ENCODE measurements at regions not wholly inside any gene's neighbourhood (a gene's known extent, or its start where the extent isn't known, plus 50 kb on each side); places are given as distances from the start of the nearest gene placed in this dataset.

GRCh38 chr1:94650301-94650700, 108.7 kb upstream of the F3 start:
- TF ChIP-seq ZNF384 (IDR thresholded peaks at IDR 0.05), result no peak
- no peak for TF ChIP-seq FOXA1 (IDR thresholded peaks at IDR 0.05)
- no peak for TF ChIP-seq FOXK2 (IDR thresholded peaks at IDR 0.05)
- no peak for TF ChIP-seq SP1 (IDR thresholded peaks at IDR 0.05)
- no peak for TF ChIP-seq CTBP1 (IDR thresholded peaks at IDR 0.05; ENCODE audit: borderline replicate concordance)
- TF ChIP-seq SUZ12 (IDR thresholded peaks at IDR 0.05), result no peak
- no peak for TF ChIP-seq ELF4 (IDR thresholded peaks at IDR 0.05)
- no peak for TF ChIP-seq HDGF (IDR thresholded peaks at IDR 0.05; ENCODE audit: borderline replicate concordance)
- TF ChIP-seq PKNOX1 (IDR thresholded peaks at IDR 0.05), result no peak
- TF ChIP-seq FOXM1 (IDR thresholded peaks at IDR 0.05; ENCODE audit: borderline replicate concordance), result no peak
- TF ChIP-seq BHLHE40 (IDR thresholded peaks at IDR 0.05; ENCODE audit: borderline replicate concordance), result no peak
- TF ChIP-seq LEF1 (IDR thresholded peaks at IDR 0.05; ENCODE audit: borderline replicate concordance), result no peak
- TF ChIP-seq L3MBTL2 (conservative IDR thresholded peaks at IDR 0.05), result no peak
- no peak for TF ChIP-seq ARNT (IDR thresholded peaks at IDR 0.05)
